ENCODE measurements at regions not wholly inside any gene's neighbourhood (a gene's known extent, or its start where the extent isn't known, plus 50 kb on each side); places are given as distances from the start of the nearest gene placed in this dataset.
"Not testable (repeated sequence)": the region's sequence is repeated elsewhere in the genome, so short reads cannot be mapped to it uniquely, and the experiment has no call there.

- Histone ChIP-seq H3K4me3 (ENCODE audit: low read length) (no peak overlapping the region), H3K9me3 (ENCODE audit: control insufficient read depth, low read length) (no peaks in the 10 kb centered on the region), H3K4me1 (ENCODE audit: control insufficient read depth, insufficient read depth, low read length) (no peaks in the 10 kb centered on the region), H3K27ac (ENCODE audit: low read length) (no peak overlapping the region), H3K27me3 (ENCODE audit: control insufficient read depth, insufficient read depth) (no peaks in the 10 kb centered on the region)
- no peak for ATAC-seq
- DNase-seq: no peak
- WGBS: 52% methylated on average over 2 of the region's 2 CpGs
- intact Hi-C loops (cut with DNase I): no loop called here
Observed at GRCh38 chr15:93942269-93942694, 289.1 kb upstream of the MCTP2 start.

- intact Hi-C loops (cut with DNase I): no loop called here
- ATAC-seq: peak; percentile 38 to 50
- Histone ChIP-seq H3K4me3 (ENCODE audit: low read length) (no peak overlapping the region), H3K4me1 (ENCODE audit: control insufficient read depth, insufficient read depth, low read length) (no peaks in the 10 kb centered on the region), H3K27me3 (ENCODE audit: control insufficient read depth, insufficient read depth) (no peaks in the 10 kb centered on the region), H3K9me3 (ENCODE audit: control insufficient read depth, low read length) (no peaks in the 10 kb centered on the region), H3K27ac (ENCODE audit: low read length) (no peak overlapping the region)
- 63% methylated on average over 4 of the region's 4 CpGs for WGBS
- DNase-seq: no peak
Observed at GRCh38 chr15:93941697-93942096, 289.7 kb upstream of the MCTP2 start.

GRCh38 chr15:93940226-93940625 lies 291.1 kb upstream of the MCTP2 start:
- 74% methylated on average over 1 of the region's 1 CpG for WGBS
- Histone ChIP-seq H3K27me3 (ENCODE audit: control insufficient read depth, insufficient read depth) (no peaks in the 10 kb centered on the region), H3K4me3 (ENCODE audit: low read length) (no peak overlapping the region), H3K27ac (ENCODE audit: low read length) (no peak overlapping the region), H3K9me3 (ENCODE audit: control insufficient read depth, low read length) (no peaks in the 10 kb centered on the region), H3K4me1 (ENCODE audit: control insufficient read depth, insufficient read depth, low read length) (no peaks in the 10 kb centered on the region)
- intact Hi-C loops (cut with DNase I): no loop called here
- ATAC-seq: no peak
- DNase-seq: no peak

- Histone ChIP-seq H3K27me3 (ENCODE audit: control insufficient read depth, insufficient read depth) (no peaks in the 10 kb centered on the region), H3K9me3 (ENCODE audit: control insufficient read depth, low read length) (no peaks in the 10 kb centered on the region), H3K4me3 (ENCODE audit: low read length) (no peak overlapping the region), H3K4me1 (ENCODE audit: control insufficient read depth, insufficient read depth, low read length) (no peaks in the 10 kb centered on the region), H3K27ac (ENCODE audit: low read length) (no peak overlapping the region)
- intact Hi-C loops (cut with DNase I): no loop called here
- WGBS: 54% methylated on average over 5 of the region's 5 CpGs
- no peak for ATAC-seq
- no peak for DNase-seq
Observed at GRCh38 chr15:93932164-93932776, 299.1 kb upstream of the MCTP2 start.

- ATAC-seq (peak; percentile 72 to 90), DNase-seq (peak in 2 of 3 donors; percentile 31 to 48)
Observed at GRCh38 chr15:93929375-93930094, 301.8 kb upstream of the MCTP2 start.

GRCh38 chr15:93920204-93920603 lies 311.2 kb upstream of the MCTP2 start:
- H3K4me1 ChIP-seq (ENCODE audit: control insufficient read depth, insufficient read depth, low read length): no peaks in the 10 kb centered on the region
- 82% methylated on average over 4 of the region's 4 CpGs for WGBS
- ATAC-seq (no peak), DNase-seq (no peak)
- H3K9me3 ChIP-seq (ENCODE audit: control insufficient read depth, low read length): no peaks in the 10 kb centered on the region
- no peak overlapping the region for H3K4me3 ChIP-seq (ENCODE audit: low read length)
- intact Hi-C loops (cut with DNase I): no loop called here
- no peak overlapping the region for H3K27ac ChIP-seq (ENCODE audit: low read length)
- H3K27me3 ChIP-seq (ENCODE audit: control insufficient read depth, insufficient read depth): no peaks in the 10 kb centered on the region

More at GRCh38 chr15:93929375-93930094, 301.8 kb upstream of the MCTP2 start:
- Histone ChIP-seq H3K4me3 (ENCODE audit: low read length) (no peak overlapping the region), H3K9me3 (ENCODE audit: control insufficient read depth, low read length) (no peaks in the 10 kb centered on the region), H3K27ac (ENCODE audit: low read length) (no peak overlapping the region), H3K27me3 (ENCODE audit: control insufficient read depth, insufficient read depth) (no peaks in the 10 kb centered on the region), H3K4me1 (ENCODE audit: control insufficient read depth, insufficient read depth, low read length) (no peaks in the 10 kb centered on the region)
- intact Hi-C loops (cut with DNase I): no loop called here
- 39% methylated on average over 7 of the region's 7 CpGs for WGBS

GRCh38 chr15:93918801-93919200 lies 312.6 kb upstream of the MCTP2 start:
- H3K4me3 ChIP-seq (ENCODE audit: low read length); H3K27ac ChIP-seq (ENCODE audit: low read length); ATAC-seq; DNase-seq; H3K27me3 ChIP-seq (ENCODE audit: control insufficient read depth, insufficient read depth); H3K4me1 ChIP-seq (ENCODE audit: control insufficient read depth, insufficient read depth, low read length); H3K9me3 ChIP-seq (ENCODE audit: control insufficient read depth, low read length); intact Hi-C loops (cut with DNase I): not testable (repeated sequence)
- WGBS: 24% methylated on average over 2 of the region's 2 CpGs

- no peaks in the 10 kb centered on the region for H3K9me3 ChIP-seq (ENCODE audit: control insufficient read depth, low read length)
- no peak overlapping the region for H3K4me3 ChIP-seq (ENCODE audit: low read length)
- ATAC-seq (no peak), DNase-seq (no peak)
- H3K4me1 ChIP-seq (ENCODE audit: control insufficient read depth, insufficient read depth, low read length): no peaks in the 10 kb centered on the region
- intact Hi-C loops (cut with DNase I): no loop called here
- H3K27ac ChIP-seq (ENCODE audit: low read length): no peak overlapping the region
- H3K27me3 ChIP-seq (ENCODE audit: control insufficient read depth, insufficient read depth): no peaks in the 10 kb centered on the region
- 90% methylated on average over 1 of the region's 1 CpG for WGBS
Observed at GRCh38 chr15:93917181-93917580, 314.2 kb upstream of the MCTP2 start.

GRCh38 chr15:93913871-93914270 lies 317.5 kb upstream of the MCTP2 start:
- Histone ChIP-seq H3K4me1 (ENCODE audit: control insufficient read depth, insufficient read depth, low read length) (no peaks in the 10 kb centered on the region), H3K4me3 (ENCODE audit: low read length) (no peak overlapping the region), H3K27me3 (ENCODE audit: control insufficient read depth, insufficient read depth) (no peaks in the 10 kb centered on the region), H3K9me3 (ENCODE audit: control insufficient read depth, low read length) (no peaks in the 10 kb centered on the region), H3K27ac (ENCODE audit: low read length) (no peak overlapping the region)
- 77% methylated on average over 3 of the region's 3 CpGs for WGBS
- DNase-seq: no peak
- ATAC-seq: no peak
- intact Hi-C loops (cut with DNase I): no loop called here

- H3K9me3 ChIP-seq (ENCODE audit: control insufficient read depth, low read length): no peaks in the 10 kb centered on the region
- intact Hi-C loops (cut with DNase I): no loop called here
- ATAC-seq (no peak), DNase-seq (no peak)
- WGBS: 63% methylated on average over 2 of the region's 2 CpGs
- no peaks in the 10 kb centered on the region for H3K4me1 ChIP-seq (ENCODE audit: control insufficient read depth, insufficient read depth, low read length)
- no peaks in the 10 kb centered on the region for H3K27me3 ChIP-seq (ENCODE audit: control insufficient read depth, insufficient read depth)
- H3K4me3 ChIP-seq (ENCODE audit: low read length): no peak overlapping the region
- H3K27ac ChIP-seq (ENCODE audit: low read length): no peak overlapping the region
Observed at GRCh38 chr15:93913310-93913709, 318.1 kb upstream of the MCTP2 start.

- H3K27me3 ChIP-seq (ENCODE audit: control insufficient read depth, insufficient read depth): no peaks in the 10 kb centered on the region
- ATAC-seq (no peak), DNase-seq (peak in 2 of 3 donors; percentile 42 to 59)
- no peaks in the 10 kb centered on the region for H3K4me1 ChIP-seq (ENCODE audit: control insufficient read depth, insufficient read depth, low read length)
- H3K9me3 ChIP-seq (ENCODE audit: control insufficient read depth, low read length): no peaks in the 10 kb centered on the region
- intact Hi-C loops (cut with DNase I): no loop called here
- H3K27ac ChIP-seq (ENCODE audit: low read length): no peak overlapping the region
- no peak overlapping the region for H3K4me3 ChIP-seq (ENCODE audit: low read length)
- 88% methylated on average over 39 of the region's 39 CpGs for WGBS
Observed at GRCh38 chr15:93900476-93901400, 330.6 kb upstream of the MCTP2 start.
